ENCODE measurements at regions not wholly inside any gene's neighbourhood (a gene's known extent, or its start where the extent isn't known, plus 50 kb on each side); places are given as distances from the start of the nearest gene placed in this dataset.

- no peak for DNase-seq (ENCODE audit: low spot score)
Observed at GRCh38 chr1:201742955-201743805, 85.8 kb upstream of the IPO9 start.

GRCh38 chr1:201745023-201745422 lies 83.9 kb upstream of the IPO9 start:
- DNase-seq (ENCODE audit: low spot score) = no peak

DNA sequence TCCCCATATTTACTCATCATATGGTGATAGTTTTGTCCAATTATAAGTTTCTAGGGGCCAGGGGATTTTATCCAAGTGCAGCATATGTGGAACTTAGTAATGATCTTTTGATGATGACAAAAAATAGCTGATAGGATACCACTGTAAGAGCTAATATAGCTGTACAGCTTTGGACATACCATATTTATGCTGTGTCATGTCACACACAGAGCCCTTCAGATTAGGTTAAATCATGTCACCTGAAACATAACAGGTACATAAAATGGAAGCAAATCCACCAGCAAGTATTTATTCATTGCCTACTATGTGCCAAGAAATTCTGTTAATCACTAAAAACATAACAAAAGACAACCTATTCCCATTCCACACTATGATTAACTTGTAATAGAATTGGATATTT lies 82.8 kb upstream of the IPO9 start:
- no peak for DNase-seq (ENCODE audit: low spot score)

DNA sequence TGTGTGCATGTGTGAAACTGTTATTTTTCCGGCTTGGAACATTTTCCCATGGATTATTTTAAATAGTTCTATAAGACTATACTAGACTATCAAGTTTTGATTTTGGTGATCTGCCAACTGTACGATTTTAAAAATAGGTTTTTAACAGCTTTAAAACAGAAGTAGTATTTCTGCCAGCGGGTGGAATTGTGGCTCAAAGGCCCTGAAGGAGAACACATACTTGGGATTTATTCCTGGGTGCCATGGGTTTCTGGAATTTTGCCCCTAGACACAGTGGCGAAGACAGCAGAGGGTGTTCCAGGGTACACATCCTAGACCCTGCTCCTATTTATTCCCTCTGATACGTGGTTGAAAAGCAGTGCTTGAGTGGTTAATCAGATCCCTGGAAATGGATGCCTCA lies 81.7 kb upstream of the IPO9 start:
- no peak for DNase-seq (ENCODE audit: low spot score)

GRCh38 chr1:201748335-201748734 lies 80.6 kb upstream of the IPO9 start:
- no peak for DNase-seq (ENCODE audit: low spot score)

- DNase-seq (ENCODE audit: low spot score) = no peak
Observed at GRCh38 chr1:201749059-201749690, 79.8 kb upstream of the IPO9 start.

DNA sequence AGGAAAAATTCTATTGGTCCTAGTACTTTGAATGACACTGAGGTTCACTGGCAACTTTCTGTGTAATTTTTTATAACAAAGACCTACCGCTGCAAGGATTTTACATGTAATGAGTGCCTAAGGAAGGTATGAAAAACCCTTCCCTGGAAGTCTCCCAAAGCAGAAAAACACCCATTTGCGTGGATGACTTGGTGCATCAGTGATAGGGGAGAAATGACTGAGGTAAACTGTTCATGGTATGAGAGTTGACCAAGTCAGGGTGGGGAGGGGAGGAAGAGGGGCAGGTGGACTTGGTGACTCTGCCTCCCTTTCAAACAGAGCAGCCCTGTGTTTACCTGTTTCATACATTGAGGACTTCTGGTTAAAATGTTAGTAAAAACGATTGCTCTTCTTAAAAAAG lies 78.8 kb upstream of the IPO9 start:
- DNase-seq (ENCODE audit: low spot score) = no peak

DNA sequence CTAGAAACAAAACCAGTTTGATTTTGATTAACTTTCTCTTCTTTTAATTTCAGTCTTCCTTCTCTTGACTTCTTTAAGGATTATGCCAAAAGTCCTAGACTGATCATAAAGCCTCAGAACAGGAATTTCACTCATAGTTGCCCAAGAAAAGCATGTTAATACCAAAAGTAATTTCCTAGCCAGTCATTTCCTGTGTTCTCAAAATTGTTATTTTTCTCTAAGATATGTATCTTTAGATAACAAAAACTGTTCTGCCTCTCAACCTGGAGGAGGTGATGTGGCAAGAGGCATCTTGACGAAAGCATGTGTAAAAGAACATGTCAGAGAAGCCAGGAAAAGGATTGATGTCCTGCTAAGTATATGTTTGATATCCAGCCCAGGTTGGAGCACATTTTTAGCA lies 78.0 kb upstream of the IPO9 start:
- DNase-seq (ENCODE audit: low spot score) = no peak

DNA sequence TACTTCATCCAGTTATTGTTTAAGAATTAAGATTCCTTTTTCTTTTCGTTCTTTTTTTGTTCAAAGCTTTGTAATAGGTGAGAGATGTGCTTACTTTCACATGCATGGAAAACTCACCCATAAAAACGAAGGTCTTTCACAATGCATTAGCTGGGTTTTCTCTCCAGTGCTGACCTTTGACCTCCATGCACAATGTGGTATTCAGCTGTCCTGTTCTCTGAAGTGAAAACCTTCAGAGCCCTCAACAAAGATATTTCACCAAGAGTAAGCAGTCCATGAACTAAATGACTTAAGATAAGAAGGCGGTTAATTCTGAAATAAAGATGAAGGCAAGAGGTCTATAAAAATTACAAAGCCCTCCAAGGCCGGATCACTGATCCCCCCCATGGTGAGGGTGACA lies 77.1 kb upstream of the IPO9 start:
- DNase-seq (ENCODE audit: low spot score) = no peak

DNA sequence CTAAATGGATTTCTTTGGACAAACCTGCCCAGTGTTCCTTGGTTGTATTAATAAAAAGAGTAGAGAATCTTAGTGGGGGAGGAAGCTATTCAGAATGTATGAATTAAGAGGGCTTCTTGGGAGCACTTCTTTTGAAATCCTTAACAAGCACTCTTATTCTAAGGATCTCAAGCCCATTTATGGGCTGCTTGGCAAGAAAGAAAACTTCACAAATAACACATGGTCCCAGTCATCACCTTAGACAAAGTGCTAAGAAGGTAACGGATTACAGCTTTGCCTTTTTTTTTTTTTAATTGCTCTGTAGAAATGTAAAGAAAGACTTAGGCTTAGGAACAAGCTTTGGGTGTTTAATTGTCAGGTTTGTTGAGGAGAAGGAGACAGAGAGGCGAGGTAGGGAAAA lies 76.6 kb upstream of the IPO9 start:
- DNase-seq (ENCODE audit: low spot score) = no peak

DNA sequence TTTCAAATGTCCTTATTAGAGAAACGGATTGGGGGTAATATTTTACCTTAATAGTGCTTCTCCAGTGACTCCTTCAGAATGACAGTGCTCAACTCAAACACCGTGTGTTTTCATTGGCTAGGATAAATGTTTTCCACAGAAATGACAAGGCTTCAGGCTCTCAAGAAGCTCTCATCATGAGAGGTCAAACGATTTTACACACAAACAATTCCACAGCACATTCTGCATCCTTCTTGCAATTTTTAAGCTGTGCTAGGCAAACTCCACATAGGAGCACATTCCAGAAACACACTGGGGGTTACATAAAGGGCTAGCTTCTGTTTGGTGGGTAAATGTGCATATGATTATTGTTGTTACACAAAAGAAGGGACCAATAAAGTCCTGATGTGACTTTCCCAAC lies 75.5 kb upstream of the IPO9 start:
- no peak for DNase-seq (ENCODE audit: low spot score)

DNA sequence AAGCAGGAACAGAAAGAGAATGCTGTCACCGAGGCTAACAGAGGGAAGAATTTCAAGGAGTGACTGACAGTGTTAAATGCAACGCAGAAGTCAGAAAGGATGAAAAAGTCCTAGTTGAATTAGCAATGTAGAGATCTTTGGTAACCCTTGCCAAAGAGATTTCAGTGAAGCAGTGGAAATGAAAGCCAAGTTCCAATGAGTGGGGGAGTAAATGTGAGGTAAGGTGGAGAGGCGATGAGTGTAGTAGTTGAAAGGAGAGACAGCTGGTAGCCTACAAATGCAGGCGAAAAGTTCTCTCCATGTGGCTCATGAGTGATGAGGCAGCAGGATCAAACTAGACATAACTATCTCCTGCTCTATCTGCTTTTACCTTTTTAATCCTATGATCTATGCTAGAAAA lies 74.6 kb upstream of the IPO9 start:
- DNase-seq (ENCODE audit: low spot score) = no peak

DNA sequence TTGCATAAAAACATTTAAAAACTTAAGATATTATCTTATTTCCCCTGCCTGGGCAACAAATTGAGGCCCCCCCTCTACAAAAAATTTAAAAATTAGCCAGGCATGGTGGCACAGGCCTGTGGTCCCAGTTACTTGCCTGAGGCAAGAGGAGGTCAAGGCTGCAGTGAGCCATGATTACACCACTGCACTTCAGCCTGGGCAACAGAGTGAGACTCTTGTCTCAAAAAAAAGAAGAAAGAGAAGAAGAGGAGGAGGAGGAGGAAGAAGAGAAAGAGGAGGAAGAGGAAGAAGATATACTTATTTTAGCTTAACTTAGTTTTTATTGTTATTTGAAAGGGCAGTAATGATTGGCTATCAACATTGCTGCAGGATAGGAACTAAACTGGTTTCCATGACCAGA lies 73.8 kb upstream of the IPO9 start:
- no peak for DNase-seq (ENCODE audit: low spot score)

DNA sequence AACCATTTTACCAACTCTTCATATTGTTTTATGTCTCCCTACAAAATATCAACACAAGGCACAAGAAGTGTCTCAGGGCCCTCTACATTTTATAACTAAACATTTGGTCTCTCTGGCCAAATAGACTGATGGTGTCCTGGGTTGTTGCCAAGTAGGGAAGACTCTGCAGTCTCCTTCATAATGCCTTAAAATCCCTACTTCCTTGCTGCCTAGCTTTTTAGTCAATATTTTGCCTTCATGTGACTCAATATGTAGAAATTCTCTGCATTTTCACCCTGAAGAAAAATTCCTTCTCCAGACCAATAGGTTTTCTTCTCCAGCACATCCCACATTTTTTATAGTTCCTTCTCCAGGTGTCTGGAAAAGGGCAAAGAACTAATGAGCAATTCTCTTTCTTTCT lies 72.6 kb upstream of the IPO9 start:
- DNase-seq (ENCODE audit: low spot score) = no peak

DNA sequence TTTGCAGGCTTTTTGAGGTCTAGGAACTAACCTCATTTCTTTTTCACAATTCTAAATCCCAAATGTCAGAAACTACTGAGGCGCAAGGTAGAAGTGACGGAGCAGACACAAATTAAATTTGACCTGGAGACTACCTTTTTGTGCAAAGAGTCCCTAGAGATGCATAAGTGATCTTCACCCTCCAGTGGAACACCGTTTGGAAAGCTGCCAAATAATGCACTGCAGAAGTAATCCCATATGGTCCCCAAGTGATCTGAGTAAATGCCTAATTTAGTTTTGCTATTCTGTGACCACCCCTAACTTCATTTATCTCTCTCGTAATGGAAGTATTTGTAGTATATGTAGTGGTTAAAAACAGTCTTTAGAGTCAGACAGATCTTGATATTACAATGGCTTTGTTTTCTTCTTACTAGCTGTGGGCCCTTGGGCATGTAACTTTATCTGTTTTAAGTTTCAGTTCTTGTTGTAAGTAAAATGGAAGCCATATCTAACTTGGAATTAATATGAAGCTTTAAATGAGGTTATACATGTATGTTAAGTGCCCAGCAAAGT lies 70.4 kb upstream of the IPO9 start:
- DNase-seq (ENCODE audit: low spot score) = no peak

GRCh38 chr1:201759194-201759815 lies 69.7 kb upstream of the IPO9 start:
- DNase-seq (ENCODE audit: low spot score) = no peak

DNA sequence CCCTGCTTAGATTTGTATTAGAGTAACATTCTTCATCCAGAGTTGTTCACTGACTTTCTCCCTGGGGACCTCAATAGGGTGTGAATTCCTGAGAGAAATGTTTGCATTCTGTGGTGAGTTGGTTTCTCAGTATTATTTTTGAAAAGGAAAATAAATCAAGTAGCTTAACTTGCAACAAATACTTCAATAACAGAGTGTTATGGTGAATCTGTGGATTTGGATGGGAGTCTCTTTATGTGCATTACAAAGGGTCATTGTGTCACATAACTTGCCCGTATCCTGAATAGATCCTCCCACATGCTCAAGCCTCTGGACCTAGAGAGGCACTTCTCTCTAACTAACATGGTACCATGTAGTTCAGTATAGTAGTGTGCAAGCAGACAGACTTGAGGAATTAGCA lies 68.4 kb upstream of the IPO9 start:
- DNase-seq (ENCODE audit: low spot score) = no peak

- DNase-seq (ENCODE audit: low spot score) = no peak
Observed at GRCh38 chr1:201761178-201761577, 67.8 kb upstream of the IPO9 start.

DNA sequence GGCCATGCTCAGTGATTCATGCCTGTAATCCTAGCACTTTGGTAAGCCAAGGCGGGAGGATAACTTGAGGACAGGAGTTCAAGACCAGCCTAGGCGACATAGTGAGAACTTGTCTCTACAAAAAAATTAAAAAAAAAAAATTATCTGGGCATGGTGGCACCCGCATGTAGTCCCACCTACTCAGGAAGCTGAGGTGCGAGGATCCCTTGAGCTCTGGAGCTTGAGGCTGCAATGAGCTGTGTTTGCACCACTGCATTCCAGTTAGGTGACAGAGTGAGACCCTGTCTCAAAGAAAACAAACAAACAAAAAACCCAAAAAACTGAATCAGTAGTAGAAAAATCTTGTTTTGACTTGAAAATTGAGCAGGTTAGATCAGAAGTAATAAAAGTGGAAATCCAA lies 67.1 kb upstream of the IPO9 start:
- no peak for DNase-seq (ENCODE audit: low spot score)

GRCh38 chr1:201762381-201762780 lies 66.6 kb upstream of the IPO9 start:
- DNase-seq (ENCODE audit: low spot score) = no peak

- DNase-seq (ENCODE audit: low spot score) = no peak
Observed at GRCh38 chr1:201763455-201764140, 65.4 kb upstream of the IPO9 start.

DNA sequence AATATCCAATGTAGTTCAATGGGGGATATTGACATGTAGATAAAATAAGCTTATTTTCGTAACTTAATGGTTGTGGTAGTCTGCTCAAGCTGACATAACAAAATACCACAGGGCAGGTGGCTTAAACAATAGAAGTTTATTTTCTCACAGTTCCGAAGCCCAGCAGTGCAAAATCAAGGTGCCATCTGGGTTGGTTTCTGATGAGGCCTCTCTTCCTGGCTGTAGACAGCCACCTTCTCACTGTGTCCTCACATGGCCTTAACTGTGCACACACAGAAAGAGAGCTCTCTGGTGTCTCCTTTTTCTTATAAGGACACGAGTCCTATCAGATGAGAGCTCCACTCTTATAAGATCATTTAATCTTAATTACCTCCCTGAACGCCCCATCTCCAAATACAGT lies 64.8 kb upstream of the IPO9 start:
- DNase-seq (ENCODE audit: low spot score) = no peak
